Skeletal muscle cell (primary cell): ENCODE measurements at regions not wholly inside any gene's neighbourhood (a gene's known extent, or its start where the extent isn't known, plus 50 kb on each side); places are given as distances from the start of the nearest gene placed in this dataset.
"Not testable (repeated sequence)": the region's sequence is repeated elsewhere in the genome, so short reads cannot be mapped to it uniquely, and the experiment has no call there.

Experiments used
- DNase-seq: peaks from one replicate; pipeline ENCODE4 v3.0.0-alpha.2; 2010; ENCODE audit warnings: low read depth
- H3K4me3 ChIP-seq: 2 replicates; pipeline ENCODE4 v1.5.1; 2011; ENCODE audit warnings: low read depth, mild to moderate bottlenecking, control low read depth, low read length, moderate library complexity

DNA sequence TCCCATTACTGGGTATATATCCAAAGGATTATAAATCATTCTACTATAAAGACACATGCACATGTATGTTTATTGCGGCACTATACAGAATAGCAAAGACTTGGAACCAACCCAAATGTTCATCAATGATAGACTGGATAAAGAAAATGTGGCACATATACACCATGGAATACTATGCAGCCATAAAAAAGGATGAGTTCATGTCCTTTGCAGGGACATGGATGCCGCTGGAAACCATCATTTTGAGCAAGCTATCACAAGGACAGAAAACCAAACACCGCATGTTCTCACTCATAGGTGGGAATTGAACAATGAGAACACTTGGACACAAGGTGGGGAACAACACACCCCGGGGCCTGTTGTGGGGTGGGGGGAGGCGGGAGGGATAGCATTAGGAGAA is 57.0 kb upstream of the NEUROD1 start:
- H3K4me3 ChIP-seq, DNase-seq: not testable (repeated sequence)

DNA sequence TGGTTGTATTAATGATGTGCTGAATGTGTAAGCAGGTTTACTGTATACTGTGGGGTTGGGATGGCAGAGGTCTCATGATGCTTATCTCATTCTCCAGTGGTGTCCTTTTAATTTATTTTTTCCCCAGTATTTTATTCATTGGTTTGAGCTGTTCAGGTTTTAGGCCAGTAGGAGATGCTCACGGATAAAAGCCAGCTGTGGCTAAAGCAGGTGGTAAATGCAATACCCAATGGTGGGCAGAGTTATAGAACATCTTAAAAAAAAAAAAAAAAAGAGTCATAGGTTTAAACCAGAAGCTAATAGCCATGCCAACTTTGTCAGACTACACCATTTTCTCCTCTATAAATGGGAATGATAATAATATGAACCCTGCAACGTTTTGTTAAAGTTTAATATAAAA is 57.8 kb upstream of the NEUROD1 start:
- no peak overlapping the region for H3K4me3 ChIP-seq
- no peak for DNase-seq

DNA sequence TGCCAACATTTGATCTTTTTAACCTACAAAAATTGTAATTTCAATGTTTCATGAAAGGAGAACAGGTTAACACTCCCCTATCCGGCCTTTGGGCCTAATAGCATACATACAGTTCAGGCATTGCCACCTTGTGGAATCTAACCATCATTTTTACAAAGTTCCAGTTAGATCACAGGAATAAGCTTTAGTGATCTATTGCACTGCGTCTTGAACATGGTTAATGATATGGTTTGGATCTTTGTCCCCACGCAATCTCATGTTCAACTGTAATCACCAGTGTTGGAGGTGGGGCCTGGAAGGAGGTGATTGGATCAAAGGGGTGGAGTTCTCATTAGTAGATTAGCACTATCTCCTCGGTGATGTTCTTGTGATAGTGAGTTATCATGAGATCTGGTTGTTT is 58.2 kb upstream of the NEUROD1 start:
- H3K4me3 ChIP-seq: no peak overlapping the region

GRCh38 chr2:181741756-181742155 is 61.4 kb upstream of the NEUROD1 start:
- H3K4me3 ChIP-seq: no peak overlapping the region
- peak; percentile 10 for DNase-seq

More for the DNA sequence above, 58.2 kb upstream of the NEUROD1 start:
- DNase-seq: no peak

DNA sequence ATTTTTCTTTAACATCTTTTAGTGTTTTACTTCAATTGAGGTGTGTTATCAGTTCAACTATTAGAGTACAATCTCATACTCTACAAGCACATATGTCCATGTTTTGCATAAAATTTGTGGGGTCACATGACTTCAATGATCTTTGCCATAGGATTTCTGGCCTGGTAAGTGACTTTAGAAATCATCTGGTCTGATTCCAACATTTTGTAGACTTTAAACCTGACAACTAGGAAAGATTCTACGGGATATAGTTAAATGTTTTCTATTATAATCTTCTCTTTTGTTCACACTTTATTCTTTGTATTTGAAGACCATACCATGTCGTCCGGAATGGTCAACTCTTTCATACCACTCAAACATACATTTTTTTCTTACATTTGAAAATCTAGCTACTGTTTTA is 62.0 kb upstream of the NEUROD1 start:
- no peak for DNase-seq
- H3K4me3 ChIP-seq: no peak overlapping the region

- no peak overlapping the region for H3K4me3 ChIP-seq
- DNase-seq: peak; percentile 11
These were observed 62.8 kb upstream of the NEUROD1 start for GRCh38 chr2:181742922-181743722.

DNA sequence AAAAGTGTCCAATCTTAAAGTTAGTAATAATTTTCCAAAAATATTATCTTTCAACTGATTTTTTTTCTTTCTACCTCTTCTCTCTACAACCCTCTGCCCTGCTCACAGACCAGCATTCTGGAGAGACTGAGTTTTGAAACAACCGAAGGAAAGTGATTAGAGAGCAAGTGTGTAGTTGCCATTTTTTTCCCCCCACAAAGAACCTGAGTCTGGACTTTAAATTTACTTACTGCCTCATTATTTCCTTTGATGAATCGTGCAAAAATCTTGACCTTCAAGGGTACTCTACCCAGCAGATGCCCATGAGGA is 63.4 kb upstream of the NEUROD1 start:
- no peak for DNase-seq
- H3K4me3 ChIP-seq: no peak overlapping the region

DNA sequence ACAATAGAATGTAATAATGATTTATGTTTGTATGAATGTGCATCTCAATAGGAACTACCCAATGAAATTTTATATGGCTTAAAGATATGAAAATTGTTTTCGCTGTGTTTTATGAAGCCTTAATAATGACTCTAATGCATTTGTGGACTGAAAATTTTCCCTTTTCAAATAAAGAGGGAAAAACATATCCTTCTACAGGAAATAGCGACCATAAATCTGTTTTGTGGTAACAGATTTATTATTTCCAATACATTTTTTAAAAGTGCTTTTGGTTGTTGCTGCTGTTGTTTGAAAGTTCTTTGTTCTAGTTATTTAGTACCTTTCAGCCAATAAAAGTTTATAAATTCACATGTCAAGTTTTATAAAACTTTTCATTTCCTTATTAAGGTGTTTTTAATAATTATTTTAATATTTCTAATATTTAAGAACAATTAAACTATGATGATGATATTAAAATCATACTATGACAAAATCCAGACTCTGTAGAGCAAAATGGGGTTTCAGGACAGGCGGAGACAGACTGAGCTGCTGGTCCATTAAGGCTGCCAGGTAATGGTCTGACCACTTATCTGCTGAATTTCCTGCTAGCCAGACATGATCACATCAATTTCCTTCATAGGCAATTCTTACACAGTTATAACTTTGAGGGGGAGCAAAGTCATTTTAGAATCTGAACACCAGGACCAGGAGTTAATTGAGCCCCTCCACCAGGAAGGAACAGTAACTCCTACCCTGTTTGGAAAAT is 65.7 kb upstream of the NEUROD1 start:
- no peak for DNase-seq
- H3K4me3 ChIP-seq: no peak overlapping the region

DNA sequence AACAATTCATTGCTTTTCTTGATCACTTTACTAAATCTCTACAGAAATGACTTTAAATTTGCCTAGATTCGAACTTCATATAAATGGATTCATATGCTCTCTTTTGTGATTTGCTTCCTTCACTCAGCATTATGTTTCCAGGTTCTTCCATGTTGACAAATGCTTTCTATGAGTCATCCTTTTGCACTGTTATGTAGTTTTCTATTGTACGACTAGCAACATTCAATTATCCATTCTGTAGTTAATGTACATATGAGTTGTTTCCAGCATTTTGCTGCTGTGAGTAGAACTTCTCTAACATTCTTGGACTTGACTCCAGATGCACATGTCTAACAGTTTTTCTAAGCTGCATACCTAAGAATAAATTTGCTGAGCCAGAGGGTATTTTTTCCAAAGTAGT is 66.5 kb upstream of the NEUROD1 start:
- H3K4me3 ChIP-seq: no peak overlapping the region
- DNase-seq: no peak

DNA sequence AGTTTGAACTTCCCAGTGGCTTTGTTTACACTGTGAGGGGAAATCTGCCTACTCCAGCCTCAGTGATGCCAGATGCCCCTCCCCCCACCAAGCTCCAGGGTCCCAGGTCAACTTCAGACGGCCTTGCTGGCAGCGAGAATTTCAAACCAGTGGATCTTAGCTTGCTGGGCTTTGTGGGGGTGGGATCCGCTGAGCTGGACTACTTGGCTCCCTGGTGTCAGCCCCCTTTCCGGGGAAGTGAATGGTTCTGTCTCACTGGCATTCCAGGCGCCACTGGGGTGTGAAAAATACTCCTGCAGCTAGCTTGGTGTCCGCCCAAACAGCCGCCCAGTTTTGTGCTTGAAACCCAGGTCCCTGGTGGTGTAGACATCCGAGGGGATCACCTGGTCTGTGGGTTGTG is 70.0 kb upstream of the NEUROD1 start:
- no peak overlapping the region for H3K4me3 ChIP-seq
- DNase-seq: no peak

DNA sequence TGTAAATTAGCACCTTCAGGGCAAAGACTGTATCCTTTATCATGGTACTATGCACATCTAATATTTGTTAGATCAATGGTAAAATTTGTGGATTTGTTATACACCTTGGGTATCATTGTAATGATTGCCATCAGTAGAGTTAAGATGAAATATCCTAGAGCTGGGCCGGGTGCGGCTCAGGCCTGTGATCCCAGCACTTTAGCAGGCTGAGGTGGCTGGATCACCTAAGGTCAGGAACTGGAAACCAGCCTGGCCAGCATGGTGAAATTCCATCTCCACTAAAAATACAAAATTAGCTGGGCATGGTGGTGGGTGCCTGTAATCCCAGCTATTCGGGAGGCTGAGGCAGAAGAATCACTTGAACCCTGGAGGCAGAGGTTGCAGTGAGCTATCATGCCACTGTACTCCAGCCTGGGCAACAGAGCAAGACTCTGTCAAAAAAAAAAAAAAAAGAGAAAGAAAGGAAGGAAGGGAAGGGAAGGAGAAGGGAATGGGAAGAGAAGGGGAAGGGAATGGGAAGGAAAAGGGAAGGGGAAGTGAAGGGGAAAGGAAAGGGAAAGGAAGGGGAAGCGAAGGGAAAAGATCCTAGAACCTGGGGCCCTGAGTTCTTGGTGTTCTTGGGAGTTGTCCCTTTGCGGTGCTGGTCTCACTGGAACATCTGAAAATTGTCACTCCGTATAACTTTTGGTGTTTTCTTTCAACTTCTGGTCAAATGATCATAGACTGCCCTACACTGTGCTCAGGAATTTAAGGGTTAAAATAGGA is 71.1 kb upstream of the NEUROD1 start:
- DNase-seq: no peak
- H3K4me3 ChIP-seq: no peak overlapping the region

- no peak for DNase-seq
- H3K4me3 ChIP-seq: no peak overlapping the region
These were observed 72.0 kb upstream of the NEUROD1 start for GRCh38 chr2:181752301-181752700.

- no peak for DNase-seq
- no peak overlapping the region for H3K4me3 ChIP-seq
These were observed 73.4 kb upstream of the NEUROD1 start for GRCh38 chr2:181753686-181754085.

- no peak overlapping the region for H3K4me3 ChIP-seq
- no peak for DNase-seq
These were observed 73.8 kb upstream of the NEUROD1 start for GRCh38 chr2:181754105-181754504.

DNA sequence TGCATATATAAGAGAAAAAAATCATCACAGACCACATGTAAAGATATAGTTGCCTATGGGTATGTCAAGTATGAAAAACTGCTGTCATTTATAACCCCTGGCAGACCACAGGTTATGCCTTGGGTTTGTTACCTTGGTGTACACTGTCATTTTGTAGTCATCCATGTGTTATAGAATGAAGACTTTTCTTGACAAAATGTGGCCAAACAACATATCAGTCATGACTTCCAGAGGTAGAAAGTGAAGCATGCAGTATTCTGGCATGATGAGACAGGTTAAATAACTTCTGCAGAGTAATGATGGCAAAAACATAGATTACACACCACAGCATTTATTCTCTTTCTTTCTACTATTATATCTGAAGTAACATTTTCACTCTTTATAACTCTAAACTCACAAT is 74.9 kb upstream of the NEUROD1 start:
- H3K4me3 ChIP-seq: no peak overlapping the region
- no peak for DNase-seq

- no peak overlapping the region for H3K4me3 ChIP-seq
- DNase-seq: no peak
These were observed 80.2 kb upstream of the NEUROD1 start for GRCh38 chr2:181760521-181760920.

- H3K4me3 ChIP-seq: no peak overlapping the region
- DNase-seq: no peak
These were observed 80.9 kb upstream of the NEUROD1 start for GRCh38 chr2:181761175-181761574.

- no peak for DNase-seq
These were observed 81.7 kb upstream of the NEUROD1 start for GRCh38 chr2:181762000-181762399.

DNA sequence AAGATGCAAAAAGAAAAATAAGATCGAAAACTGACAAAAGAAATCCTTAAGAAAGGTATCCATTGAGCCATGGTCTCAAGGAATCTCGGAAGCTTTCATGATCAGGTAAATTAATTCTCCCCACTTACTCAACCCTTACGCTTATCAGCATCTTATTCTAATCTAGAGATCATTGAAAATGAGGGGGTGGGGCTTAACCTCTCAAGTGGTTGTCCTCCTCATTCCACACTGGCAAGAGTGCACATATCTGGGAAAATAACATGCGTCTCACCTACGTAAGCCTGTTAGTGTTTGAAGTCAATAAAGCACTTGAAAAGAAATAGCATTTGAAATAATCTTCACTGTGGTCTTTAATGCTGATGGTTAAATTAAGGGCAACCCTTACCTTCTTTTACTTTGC is 82.5 kb upstream of the NEUROD1 start:
- no peak for DNase-seq
- no peak overlapping the region for H3K4me3 ChIP-seq

More at GRCh38 chr2:181762000-181762399, 81.7 kb upstream of the NEUROD1 start:
- no peak overlapping the region for H3K4me3 ChIP-seq

DNA sequence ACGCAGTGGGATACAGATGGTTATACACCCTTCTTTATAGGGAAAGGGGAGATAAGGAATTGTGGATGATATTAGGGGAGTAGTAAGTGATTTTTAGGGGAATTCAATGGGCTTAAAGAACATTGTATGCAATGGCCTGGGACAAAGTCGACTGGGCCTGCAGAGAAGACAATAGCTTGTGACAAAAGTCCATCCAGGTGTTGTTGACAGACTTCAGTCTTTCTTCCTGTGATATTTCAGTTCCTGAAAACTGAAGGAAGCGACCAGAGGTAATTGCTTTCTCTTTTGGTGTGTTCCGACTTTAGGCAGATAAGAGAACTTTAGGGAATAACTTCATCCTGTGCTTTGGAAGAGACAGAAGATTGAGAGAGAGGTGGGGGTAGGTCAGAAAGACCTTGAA is 83.1 kb upstream of the NEUROD1 start:
- H3K4me3 ChIP-seq: no peak overlapping the region
- no peak for DNase-seq
